HG03196 (cell line): ENCODE measurements at regions not wholly inside any gene's neighbourhood (a gene's known extent, or its start where the extent isn't known, plus 50 kb on each side); places are given as distances from the start of the nearest gene placed in this dataset.
"Not testable (repeated sequence)": the region's sequence is repeated elsewhere in the genome, so short reads cannot be mapped to it uniquely, and the experiment has no call there.

Experiments
- ATAC-seq: cut with Tn5 transposase; IDR thresholded peaks from one replicate; pipeline ENCODE4 v1.9.1; 2021; ENCODE audit not compliant: unreplicated experiment

- no peak for ATAC-seq
Observed at GRCh38 chr1:229118477-229119061, 152.3 kb upstream of the RAB4A start.

GRCh38 chr1:229119161-229119560, 151.8 kb upstream of the RAB4A start:
- ATAC-seq = no peak

- no peak for ATAC-seq
Observed at GRCh38 chr1:229119876-229120275, 151.0 kb upstream of the RAB4A start.

GRCh38 chr1:229121845-229122436, 149.0 kb upstream of the RAB4A start:
- no peak for ATAC-seq

- ATAC-seq = no peak
Observed at GRCh38 chr1:229122606-229123005, 148.3 kb upstream of the RAB4A start.

- no peak for ATAC-seq
Observed at GRCh38 chr1:229124116-229124515, 146.8 kb upstream of the RAB4A start.

- no peak for ATAC-seq
Observed at GRCh38 chr1:229124520-229125124, 146.3 kb upstream of the RAB4A start.

- ATAC-seq = no peak
Observed at GRCh38 chr1:229127301-229127700, 143.6 kb upstream of the RAB4A start.

GRCh38 chr1:229128066-229128608, 142.8 kb upstream of the RAB4A start:
- ATAC-seq = no peak

- no peak for ATAC-seq
Observed at GRCh38 chr1:229129301-229130027, 141.4 kb upstream of the RAB4A start.

GRCh38 chr1:229130028-229130668, 140.8 kb upstream of the RAB4A start:
- no peak for ATAC-seq

GRCh38 chr1:229131243-229132105, 139.4 kb upstream of the RAB4A start:
- ATAC-seq = no peak

- no peak for ATAC-seq
Observed at GRCh38 chr1:229132106-229132443, 138.8 kb upstream of the RAB4A start.

GRCh38 chr1:229132706-229133105, 138.2 kb upstream of the RAB4A start:
- no peak for ATAC-seq

GRCh38 chr1:229133151-229133550, 137.8 kb upstream of the RAB4A start:
- ATAC-seq = no peak

GRCh38 chr1:229133811-229134210, 137.1 kb upstream of the RAB4A start:
- no peak for ATAC-seq

GRCh38 chr1:229134381-229135217, 136.3 kb upstream of the RAB4A start:
- not testable (repeated sequence) for ATAC-seq

GRCh38 chr1:229135773-229136172, 135.1 kb upstream of the RAB4A start:
- no peak for ATAC-seq

- ATAC-seq = no peak
Observed at GRCh38 chr1:229136822-229137221, 134.1 kb upstream of the RAB4A start.

GRCh38 chr1:229137271-229137670, 133.6 kb upstream of the RAB4A start:
- no peak for ATAC-seq
